ENCODE measurements at regions not wholly inside any gene's neighbourhood (a gene's known extent, or its start where the extent isn't known, plus 50 kb on each side); places are given as distances from the start of the nearest gene placed in this dataset.

DNA sequence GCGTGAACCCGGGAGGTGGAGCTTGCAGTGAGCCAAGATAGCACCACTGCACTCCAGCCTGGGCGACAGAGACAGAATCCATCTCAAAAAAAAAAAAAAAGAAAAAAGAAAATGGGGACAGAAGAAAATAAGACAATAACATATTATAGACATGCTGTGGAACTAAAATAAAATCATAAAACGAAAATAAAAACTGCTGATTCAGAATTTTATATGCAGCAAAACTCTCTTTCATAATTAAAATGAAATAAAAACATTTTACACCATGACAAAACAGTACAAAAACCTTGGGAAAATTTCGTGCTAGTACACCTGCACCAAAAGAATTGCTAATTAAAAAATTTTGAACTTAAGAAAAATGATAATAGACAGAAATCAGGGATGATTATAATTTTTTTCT, 2245.1 kb downstream of the PCDH9 start:
- TF ChIP-seq POLR2A (IDR thresholded peaks at IDR 0.05; ENCODE audit: low read depth, low read length) (no peak), MAFK (IDR thresholded peaks at IDR 0.05; ENCODE audit: low read depth, low read length) (peak; percentile 61), NFE2L2 (IDR thresholded peaks at IDR 0.05; ENCODE audit: low read depth, low read length) (no peak), SMC3 (IDR thresholded peaks at IDR 0.05; ENCODE audit: low read depth, low read length) (no peak), MAZ (IDR thresholded peaks at IDR 0.05; ENCODE audit: borderline replicate concordance, low read depth, low read length) (no peak)
- TF ChIP-seq, protein P1, sequence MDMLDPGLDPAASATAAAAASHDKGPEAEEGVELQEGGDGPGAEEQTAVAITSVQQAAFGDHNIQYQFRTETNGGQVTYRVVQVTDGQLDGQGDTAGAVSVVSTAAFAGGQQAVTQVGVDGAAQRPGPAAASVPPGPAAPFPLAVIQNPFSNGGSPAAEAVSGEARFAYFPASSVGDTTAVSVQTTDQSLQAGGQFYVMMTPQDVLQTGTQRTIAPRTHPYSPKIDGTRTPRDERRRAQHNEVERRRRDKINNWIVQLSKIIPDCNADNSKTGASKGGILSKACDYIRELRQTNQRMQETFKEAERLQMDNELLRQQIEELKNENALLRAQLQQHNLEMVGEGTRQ (IDR thresholded peaks at IDR 0.05; ENCODE audit: low read depth, low read length) = no peak
- Histone ChIP-seq H2BK15ac (ENCODE audit: low read depth, low read length) (no peak overlapping the region), H3K18ac (ENCODE audit: low read depth, low read length) (no peak overlapping the region), H3K14ac (replicated peaks; ENCODE audit: low read depth, low read length) (no peak overlapping the region), H2AK5ac (ENCODE audit: low read depth, low read length) (no peak overlapping the region), H2BK120ac (ENCODE audit: low read depth, low read length) (no peak overlapping the region), H4K91ac (ENCODE audit: insufficient read depth, low read depth, low read length) (no peak overlapping the region), H3K9me1 (ENCODE audit: insufficient read depth, low read length) (no peaks in the 10 kb centered on the region), H2BK20ac (ENCODE audit: low read depth, low read length) (no peak overlapping the region), H3K79me1 (ENCODE audit: low read depth in 1 of 2, low read length in 2 of 2) (no peaks in the 10 kb centered on the region), H3K9me3 (ENCODE audit: control insufficient read depth, insufficient read depth, low read length) (no peaks in the 10 kb centered on the region), H3K56ac (ENCODE audit: extremely low read depth, insufficient read depth, low read length) (no peak overlapping the region), H3K4me1 (ENCODE audit: control insufficient read depth, insufficient read depth, low read length) (no peaks in the 10 kb centered on the region), H4K8ac (ENCODE audit: low read depth in 2 of 2, low read length in 2 of 2) (no peak overlapping the region), H3K4me3 (ENCODE audit: insufficient read depth, low read depth, low read length) (no peak overlapping the region), H3K36me3 (ENCODE audit: control insufficient read depth, insufficient read depth, low read length) (no peaks in the 10 kb centered on the region), H4K5ac (ENCODE audit: low read depth, low read length) (no peak overlapping the region), H3K4me2 (ENCODE audit: low read depth, low read length) (no peak overlapping the region), H4K20me1 (ENCODE audit: insufficient read depth, low read length) (no peaks in the 10 kb centered on the region), H2BK5ac (ENCODE audit: low read depth, low read length, poor library complexity, severe bottlenecking) (no peak overlapping the region), H2AK9ac (replicated peaks; ENCODE audit: low read depth, low read length, poor library complexity) (no peak overlapping the region), H3K9ac (ENCODE audit: low read depth, low read length) (no peak overlapping the region), H3K27me3 (ENCODE audit: control insufficient read depth, insufficient read depth, low read length) (no peaks in the 10 kb centered on the region), H3K23ac (ENCODE audit: low read depth, low read length) (no peak overlapping the region), H3K27ac (ENCODE audit: insufficient read depth, low read length) (no peak overlapping the region), H2AFZ (replicated peaks; ENCODE audit: low read length, poor library complexity) (no peak overlapping the region), H3K4ac (ENCODE audit: low read depth, low read length) (no peak overlapping the region)
- ATAC-seq (ENCODE audit: low read depth) = no peak
- CTCF ChIA-PET = no interaction called here
- in situ Hi-C loops (cut with MboI; ENCODE audit: low sequenced_read_pairs) (no loop called here), intact Hi-C loops (cut with micrococcal nuclease) (no loop called here), dilution Hi-C loops (cut with HindIII; ENCODE audit: low sequenced_read_pairs, unreplicated experiment) (no loop called here)
- POLR2A ChIA-PET (ENCODE audit: unreplicated experiment) = no interaction called here
- DNase-seq = no peak
- BruUV-seq (replicated peaks) = no TSS peak
- no CpG with 5 or more reads among the region's 5 CpGs for WGBS, 2 experiments (ENCODE audit: extremely low coverage in 2 of 2, insufficient read length in 1 of 2)
